Liver (tissue), 8 donors: ENCODE measurements at regions not wholly inside any gene's neighbourhood (a gene's known extent, or its start where the extent isn't known, plus 50 kb on each side); places are given as distances from the start of the nearest gene placed in this dataset.

Source experiments
- DNase-seq: peaks from one replicate; pipeline ENCODE4 v3.0.0-alpha.2; 2017; ENCODE audit warnings: low spot score
- H3K27ac ChIP-seq, 2 donors: one replicate each; pipeline ENCODE4 v1.7.0; 2013; ENCODE audit warnings: inconsistent platforms in 2 of 2, low read length in 2 of 2, control low read depth in 1 of 2, low read depth in 1 of 2, mild to moderate bottlenecking in 1 of 2
- H3K27me3 ChIP-seq, 4 donors: one replicate each; pipeline versions ENCODE4 v1.6.1 to v1.7.0; 2013; ENCODE audit warnings: low read length in 3 of 4, inconsistent platforms in 1 of 4, mild to moderate bottlenecking in 1 of 4, moderate library complexity in 1 of 4; ENCODE audit not compliant: control insufficient read depth in 4 of 4, insufficient read depth in 4 of 4
- H3K36me3 ChIP-seq, 4 donors: one replicate each; pipeline versions ENCODE4 v1.6.1 to v1.7.0; 2013; ENCODE audit warnings: low read length in 3 of 4, mild to moderate bottlenecking in 3 of 4, low read depth in 1 of 4, moderate library complexity in 1 of 4; ENCODE audit not compliant: control insufficient read depth in 4 of 4, insufficient read depth in 3 of 4
- H3K4me1 ChIP-seq, 4 donors: one replicate each; pipeline versions ENCODE4 v1.6.1 to v1.7.0; 2013; ENCODE audit warnings: low read length in 3 of 4, mild to moderate bottlenecking in 3 of 4, moderate library complexity in 1 of 4; ENCODE audit not compliant: control insufficient read depth in 4 of 4, insufficient read depth in 4 of 4
- H3K4me3 ChIP-seq, 3 donors: one replicate each; pipeline versions ENCODE4 v1.6.1 to v1.7.0; 2013; ENCODE audit warnings: low read length in 3 of 3, control low read depth in 1 of 3, low read depth in 1 of 3, mild to moderate bottlenecking in 1 of 3
- H3K9ac ChIP-seq, 2 donors: one replicate each; pipeline ENCODE4 v1.7.0; 2013; ENCODE audit warnings: low read length in 2 of 2, mild to moderate bottlenecking in 2 of 2, moderate library complexity in 2 of 2, control low read depth in 1 of 2, low read depth in 1 of 2
- H3K9me3 ChIP-seq, 4 donors: one replicate each; pipeline versions ENCODE4 v1.6.1 to v1.7.0; 2013; ENCODE audit warnings: low read length in 3 of 4; ENCODE audit not compliant: control insufficient read depth in 4 of 4
- EGR1 ChIP-seq, 2 donors: IDR thresholded peaks; 2 replicates each; pipeline ENCODE4 v1.6.1; 2016 to 2018; ENCODE audit warnings: antibody characterized with exemption in 2 of 2, low read depth in 2 of 2
- FOXA1 ChIP-seq: IDR thresholded peaks from 2 replicates; pipeline ENCODE4 v1.6.1; 2016; ENCODE audit warnings: antibody characterized with exemption
- FOXA2 ChIP-seq: IDR thresholded peaks from 2 replicates; pipeline ENCODE4 v1.6.1; 2016; ENCODE audit warnings: antibody characterized with exemption
- GABPA ChIP-seq, 2 donors: IDR thresholded peaks in 1 of 2; conservative IDR thresholded peaks in 1 of 2; 2 replicates each; pipeline ENCODE4 v1.6.1; 2016; ENCODE audit warnings: antibody characterized with exemption in 2 of 2, mild to moderate bottlenecking in 1 of 2, moderate library complexity in 1 of 2
- HNF4G ChIP-seq: IDR thresholded peaks from 2 replicates; pipeline ENCODE4 v1.6.1; 2016; ENCODE audit warnings: antibody characterized with exemption
- JUND ChIP-seq, 2 donors: IDR thresholded peaks; 2 replicates each; pipeline ENCODE4 v1.6.1; 2016; ENCODE audit warnings: antibody characterized with exemption in 2 of 2
- MAX ChIP-seq: IDR thresholded peaks from 2 replicates; pipeline ENCODE4 v1.6.1; 2016; ENCODE audit warnings: antibody characterized with exemption
- NR2F2 ChIP-seq: IDR thresholded peaks from 2 replicates; pipeline ENCODE4 v1.6.1; 2016; ENCODE audit warnings: antibody characterized with exemption
- RAD21 ChIP-seq, 2 donors: IDR thresholded peaks; 2 replicates each; pipeline ENCODE4 v1.6.1; 2016; ENCODE audit warnings: antibody characterized with exemption in 2 of 2, mild to moderate bottlenecking in 2 of 2
- RXRA ChIP-seq, 2 donors: IDR thresholded peaks; 2 replicates each; pipeline ENCODE4 v1.6.1; 2017 to 2018; ENCODE audit warnings: antibody characterized with exemption in 2 of 2, mild to moderate bottlenecking in 1 of 2
- SP1 ChIP-seq: IDR thresholded peaks from 2 replicates; pipeline ENCODE4 v1.6.1; 2018; ENCODE audit warnings: antibody characterized with exemption, mild to moderate bottlenecking
- TAF1 ChIP-seq: conservative IDR thresholded peaks from 2 replicates; pipeline ENCODE4 v1.6.1; 2016; ENCODE audit warnings: antibody characterized with exemption, mild to moderate bottlenecking
- WGBS: extraction: QIAGEN DNeasy Blood & Tissue Kit; methylation state at CpG from one replicate; pipeline ENCODE4 v1.1.7; 2013; 5-methylcytosine and 5-hydroxymethylcytosine counted together
- TF ChIP-seq, protein P1 (sequence below): fragments of 150-350 bp; IDR thresholded peaks from 2 replicates; pipeline ENCODE4 v1.5.1; 2017; ENCODE audit warnings: improper control_type of control experiment, low read depth, low read length; ENCODE audit not compliant: missing input control
- TF ChIP-seq, protein P2 (sequence below): IDR thresholded peaks from 2 replicates; pipeline ENCODE4 v1.6.1; 2016; ENCODE audit warnings: antibody characterized with exemption
- TF ChIP-seq, protein P3 (sequence below): IDR thresholded peaks from 2 replicates; pipeline ENCODE4 v1.6.1; 2016; ENCODE audit warnings: antibody characterized with exemption, mild to moderate bottlenecking
- donor health status: healthy.
- donor health status: healthy.
- donor health status: healthy.
- donor health status: healthy.
- donor health status: healthy.

DNA sequence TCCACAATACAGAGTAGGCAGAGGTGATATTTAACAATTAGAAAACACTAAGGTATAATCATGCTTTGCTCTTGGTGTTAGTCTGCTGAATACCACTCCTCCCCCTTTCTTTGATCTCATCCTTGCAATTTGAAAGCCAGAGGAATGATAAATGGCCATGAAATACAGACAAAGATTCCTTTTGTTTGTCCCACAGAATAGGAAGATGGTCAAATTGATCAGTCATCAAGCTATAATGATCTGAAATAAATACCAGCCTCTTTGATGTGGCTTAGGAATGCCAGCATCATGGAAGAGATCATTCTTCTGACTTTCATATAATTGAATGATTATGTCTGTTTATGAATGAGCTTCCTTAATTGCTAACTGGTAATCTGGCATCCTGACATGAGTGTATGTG, 1541.7 kb upstream of the CDH8 start (continued):
- TF ChIP-seq, protein P1, sequence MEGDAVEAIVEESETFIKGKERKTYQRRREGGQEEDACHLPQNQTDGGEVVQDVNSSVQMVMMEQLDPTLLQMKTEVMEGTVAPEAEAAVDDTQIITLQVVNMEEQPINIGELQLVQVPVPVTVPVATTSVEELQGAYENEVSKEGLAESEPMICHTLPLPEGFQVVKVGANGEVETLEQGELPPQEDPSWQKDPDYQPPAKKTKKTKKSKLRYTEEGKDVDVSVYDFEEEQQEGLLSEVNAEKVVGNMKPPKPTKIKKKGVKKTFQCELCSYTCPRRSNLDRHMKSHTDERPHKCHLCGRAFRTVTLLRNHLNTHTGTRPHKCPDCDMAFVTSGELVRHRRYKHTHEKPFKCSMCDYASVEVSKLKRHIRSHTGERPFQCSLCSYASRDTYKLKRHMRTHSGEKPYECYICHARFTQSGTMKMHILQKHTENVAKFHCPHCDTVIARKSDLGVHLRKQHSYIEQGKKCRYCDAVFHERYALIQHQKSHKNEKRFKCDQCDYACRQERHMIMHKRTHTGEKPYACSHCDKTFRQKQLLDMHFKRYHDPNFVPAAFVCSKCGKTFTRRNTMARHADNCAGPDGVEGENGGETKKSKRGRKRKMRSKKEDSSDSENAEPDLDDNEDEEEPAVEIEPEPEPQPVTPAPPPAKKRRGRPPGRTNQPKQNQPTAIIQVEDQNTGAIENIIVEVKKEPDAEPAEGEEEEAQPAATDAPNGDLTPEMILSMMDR, result no peak
- TF ChIP-seq RXRA (IDR thresholded peaks at IDR 0.05), result no peak
- TF ChIP-seq, protein P2, sequence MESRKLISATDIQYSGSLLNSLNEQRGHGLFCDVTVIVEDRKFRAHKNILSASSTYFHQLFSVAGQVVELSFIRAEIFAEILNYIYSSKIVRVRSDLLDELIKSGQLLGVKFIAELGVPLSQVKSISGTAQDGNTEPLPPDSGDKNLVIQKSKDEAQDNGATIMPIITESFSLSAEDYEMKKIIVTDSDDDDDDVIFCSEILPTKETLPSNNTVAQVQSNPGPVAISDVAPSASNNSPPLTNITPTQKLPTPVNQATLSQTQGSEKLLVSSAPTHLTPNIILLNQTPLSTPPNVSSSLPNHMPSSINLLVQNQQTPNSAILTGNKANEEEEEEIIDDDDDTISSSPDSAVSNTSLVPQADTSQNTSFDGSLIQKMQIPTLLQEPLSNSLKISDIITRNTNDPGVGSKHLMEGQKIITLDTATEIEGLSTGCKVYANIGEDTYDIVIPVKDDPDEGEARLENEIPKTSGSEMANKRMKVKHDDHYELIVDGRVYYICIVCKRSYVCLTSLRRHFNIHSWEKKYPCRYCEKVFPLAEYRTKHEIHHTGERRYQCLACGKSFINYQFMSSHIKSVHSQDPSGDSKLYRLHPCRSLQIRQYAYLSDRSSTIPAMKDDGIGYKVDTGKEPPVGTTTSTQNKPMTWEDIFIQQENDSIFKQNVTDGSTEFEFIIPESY, result no peak
- TF ChIP-seq TAF1, result no peak

GRCh38 chr16:63575041-63575440, 1538.8 kb upstream of the CDH8 start:
- Histone ChIP-seq H3K36me3 (no peaks in the 10 kb centered on the region), H3K4me3 (no peak overlapping the region), H3K9me3 (no peaks in the 10 kb centered on the region), H3K27me3 (no peaks in the 10 kb centered on the region), H3K27ac (no peak overlapping the region), H3K4me1 (no peaks in the 10 kb centered on the region), H3K9ac (no peak overlapping the region)
- DNase-seq, result no peak
- no peak for TF ChIP-seq HNF4G
- no peak for TF ChIP-seq NR2F2
- TF ChIP-seq GABPA (IDR thresholded peaks at IDR 0.05 in 1 of 2, conservative IDR thresholded peaks at IDR 0.05 in 1 of 2), result no peak
- TF ChIP-seq, protein P1, result no peak
- no peak for TF ChIP-seq TAF1
- TF ChIP-seq, protein P2, result no peak
- no peak for TF ChIP-seq FOXA1
- no peak for TF ChIP-seq SP1
- no peak for TF ChIP-seq RAD21 (IDR thresholded peaks at IDR 0.05)
- no peak for TF ChIP-seq JUND (IDR thresholded peaks at IDR 0.05)
- TF ChIP-seq EGR1 (IDR thresholded peaks at IDR 0.05; ENCODE audit: low read depth in 2 of 2), result no peak
- TF ChIP-seq, protein P3, sequence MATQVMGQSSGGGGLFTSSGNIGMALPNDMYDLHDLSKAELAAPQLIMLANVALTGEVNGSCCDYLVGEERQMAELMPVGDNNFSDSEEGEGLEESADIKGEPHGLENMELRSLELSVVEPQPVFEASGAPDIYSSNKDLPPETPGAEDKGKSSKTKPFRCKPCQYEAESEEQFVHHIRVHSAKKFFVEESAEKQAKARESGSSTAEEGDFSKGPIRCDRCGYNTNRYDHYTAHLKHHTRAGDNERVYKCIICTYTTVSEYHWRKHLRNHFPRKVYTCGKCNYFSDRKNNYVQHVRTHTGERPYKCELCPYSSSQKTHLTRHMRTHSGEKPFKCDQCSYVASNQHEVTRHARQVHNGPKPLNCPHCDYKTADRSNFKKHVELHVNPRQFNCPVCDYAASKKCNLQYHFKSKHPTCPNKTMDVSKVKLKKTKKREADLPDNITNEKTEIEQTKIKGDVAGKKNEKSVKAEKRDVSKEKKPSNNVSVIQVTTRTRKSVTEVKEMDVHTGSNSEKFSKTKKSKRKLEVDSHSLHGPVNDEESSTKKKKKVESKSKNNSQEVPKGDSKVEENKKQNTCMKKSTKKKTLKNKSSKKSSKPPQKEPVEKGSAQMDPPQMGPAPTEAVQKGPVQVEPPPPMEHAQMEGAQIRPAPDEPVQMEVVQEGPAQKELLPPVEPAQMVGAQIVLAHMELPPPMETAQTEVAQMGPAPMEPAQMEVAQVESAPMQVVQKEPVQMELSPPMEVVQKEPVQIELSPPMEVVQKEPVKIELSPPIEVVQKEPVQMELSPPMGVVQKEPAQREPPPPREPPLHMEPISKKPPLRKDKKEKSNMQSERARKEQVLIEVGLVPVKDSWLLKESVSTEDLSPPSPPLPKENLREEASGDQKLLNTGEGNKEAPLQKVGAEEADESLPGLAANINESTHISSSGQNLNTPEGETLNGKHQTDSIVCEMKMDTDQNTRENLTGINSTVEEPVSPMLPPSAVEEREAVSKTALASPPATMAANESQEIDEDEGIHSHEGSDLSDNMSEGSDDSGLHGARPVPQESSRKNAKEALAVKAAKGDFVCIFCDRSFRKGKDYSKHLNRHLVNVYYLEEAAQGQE, result no peak
- TF ChIP-seq FOXA2, result no peak
- no peak for TF ChIP-seq MAX
- WGBS, result 29% methylated on average over 1 of the region's 1 CpG
